Nephron (organoid): ENCODE measurements at regions not wholly inside any gene's neighbourhood (a gene's known extent, or its start where the extent isn't known, plus 50 kb on each side); places are given as distances from the start of the nearest gene placed in this dataset.

ENCODE experiments used
- H3K27ac Mint-ChIP-seq, 3 experiments: 2 replicates each; pipeline ENCODE4 v1.8.0; 2020; ENCODE audit warnings: mixed read lengths in 3 of 3, mild to moderate bottlenecking in 2 of 3, moderate library complexity in 1 of 3
- H3K27me3 Mint-ChIP-seq: 2 replicates; pipeline ENCODE4 v1.8.0; 2021; ENCODE audit warnings: low read depth, mild to moderate bottlenecking, moderate library complexity, mixed read lengths
- H3K36me3 Mint-ChIP-seq: 2 replicates; pipeline ENCODE4 v1.8.0; 2020; ENCODE audit warnings: low read depth, mixed read lengths
- H3K4me1 Mint-ChIP-seq: 2 replicates; pipeline ENCODE4 v1.8.0; 2020; ENCODE audit warnings: mixed read lengths
- H3K4me3 Mint-ChIP-seq, 3 experiments: 2 replicates each; pipeline ENCODE4 v1.8.0; 2020; ENCODE audit warnings: mild to moderate bottlenecking in 3 of 3, mixed read lengths in 3 of 3, moderate library complexity in 2 of 3
- H3K9me3 Mint-ChIP-seq: 2 replicates; pipeline ENCODE4 v1.8.0; 2020; ENCODE audit warnings: mixed read lengths
- CTCF ChIP-seq, 3 experiments: fragments of 200-600 bp; sonication (generic); IDR thresholded peaks; one replicate each; pipeline ENCODE4 v1.5.0; 2021; ENCODE audit warnings: antibody characterized with exemption in 3 of 3; ENCODE audit not compliant: unreplicated experiment in 3 of 3

GRCh38 chrX:138928737-138929459 is 217.4 kb upstream of the FGF13 start:
- H3K4me1 Mint-ChIP-seq: peaks cover 16% of the 10 kb centered on the region
- TF ChIP-seq CTCF (IDR thresholded peaks at IDR 0.05; ENCODE audit: unreplicated experiment in 3 of 3): no peak
- no peak overlapping the region for H3K27ac Mint-ChIP-seq
- no peak overlapping the region for H3K4me3 Mint-ChIP-seq
- no peaks in the 10 kb centered on the region for H3K36me3 Mint-ChIP-seq
- H3K9me3 Mint-ChIP-seq: no peaks in the 10 kb centered on the region
- no peaks in the 10 kb centered on the region for H3K27me3 Mint-ChIP-seq

GRCh38 chrX:138925330-138925729 is 213.8 kb upstream of the FGF13 start:
- peaks cover 13% of the 10 kb centered on the region for H3K4me1 Mint-ChIP-seq
- no peak for TF ChIP-seq CTCF (IDR thresholded peaks at IDR 0.05; ENCODE audit: unreplicated experiment in 3 of 3)
- H3K36me3 Mint-ChIP-seq: no peaks in the 10 kb centered on the region
- no peaks in the 10 kb centered on the region for H3K9me3 Mint-ChIP-seq
- H3K27ac Mint-ChIP-seq: no peak overlapping the region
- no peak overlapping the region for H3K4me3 Mint-ChIP-seq
- no peaks in the 10 kb centered on the region for H3K27me3 Mint-ChIP-seq

- H3K9me3 Mint-ChIP-seq: no peaks in the 10 kb centered on the region
- no peak overlapping the region for H3K27ac Mint-ChIP-seq
- H3K4me3 Mint-ChIP-seq: no peak overlapping the region
- no peak for TF ChIP-seq CTCF (IDR thresholded peaks at IDR 0.05; ENCODE audit: unreplicated experiment in 3 of 3)
- no peaks in the 10 kb centered on the region for H3K36me3 Mint-ChIP-seq
- no peaks in the 10 kb centered on the region for H3K27me3 Mint-ChIP-seq
- peaks cover 5% of the 10 kb centered on the region for H3K4me1 Mint-ChIP-seq
These were observed 212.3 kb upstream of the FGF13 start for GRCh38 chrX:138923805-138924204.

DNA sequence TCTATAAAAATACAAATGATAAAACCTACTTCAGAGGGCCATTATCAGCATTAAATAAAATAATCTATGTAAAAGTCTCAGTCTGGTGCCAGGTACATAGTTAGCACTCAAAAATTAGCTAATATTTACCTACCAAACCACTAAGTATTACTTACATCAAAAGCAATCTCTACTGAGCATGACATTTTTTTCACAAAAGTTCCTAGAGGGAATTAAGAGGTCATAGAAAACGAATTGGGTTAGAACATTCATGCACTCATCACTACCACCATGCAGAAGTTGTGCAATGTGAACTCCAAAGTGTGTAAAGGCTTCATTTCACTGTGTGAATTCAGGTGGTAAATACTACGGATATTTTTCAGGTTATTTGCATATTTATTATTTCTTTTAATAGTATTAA is 209.5 kb upstream of the FGF13 start:
- Mint-ChIP-seq H3K4me3 (no peak overlapping the region), H3K36me3 (no peaks in the 10 kb centered on the region), H3K9me3 (no peaks in the 10 kb centered on the region), H3K4me1 (peaks cover 5% of the 10 kb centered on the region), H3K27ac (no peak overlapping the region), H3K27me3 (no peaks in the 10 kb centered on the region)
- no peak for TF ChIP-seq CTCF (IDR thresholded peaks at IDR 0.05; ENCODE audit: unreplicated experiment in 3 of 3)

GRCh38 chrX:138917781-138918180 is 206.3 kb upstream of the FGF13 start:
- Mint-ChIP-seq H3K4me3 (no peak overlapping the region), H3K9me3 (no peaks in the 10 kb centered on the region), H3K36me3 (no peaks in the 10 kb centered on the region), H3K27me3 (no peaks in the 10 kb centered on the region), H3K4me1 (no peaks in the 10 kb centered on the region), H3K27ac (no peak overlapping the region)
- TF ChIP-seq CTCF (IDR thresholded peaks at IDR 0.05; ENCODE audit: unreplicated experiment in 3 of 3): no peak

DNA sequence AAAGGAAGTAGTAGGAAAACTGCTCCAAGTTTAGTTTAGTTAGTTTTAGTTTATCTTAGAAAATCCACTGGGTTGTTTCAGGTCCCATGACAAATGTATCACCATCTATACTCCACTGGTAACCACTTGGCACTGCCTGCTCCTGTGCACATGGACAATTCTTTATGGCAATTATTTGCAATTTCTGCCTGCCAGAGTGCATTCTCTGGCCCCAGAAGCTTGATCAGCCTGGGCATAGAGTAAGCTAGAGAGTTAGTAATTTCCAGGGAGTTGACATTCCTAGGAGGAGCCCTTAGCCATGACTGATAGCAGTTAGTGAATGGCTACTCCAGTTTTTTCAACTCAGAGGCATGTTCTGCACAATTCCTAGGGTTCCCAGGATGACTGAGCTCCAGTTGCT is 203.2 kb upstream of the FGF13 start:
- Mint-ChIP-seq H3K9me3 (no peaks in the 10 kb centered on the region), H3K4me3 (no peak overlapping the region), H3K4me1 (no peaks in the 10 kb centered on the region), H3K36me3 (no peaks in the 10 kb centered on the region), H3K27ac (no peak overlapping the region), H3K27me3 (no peaks in the 10 kb centered on the region)
- no peak for TF ChIP-seq CTCF (IDR thresholded peaks at IDR 0.05; ENCODE audit: unreplicated experiment in 3 of 3)
